Natural killer cell (primary cell): ENCODE measurements at regions not wholly inside any gene's neighbourhood (a gene's known extent, or its start where the extent isn't known, plus 50 kb on each side); places are given as distances from the start of the nearest gene placed in this dataset.

Experiments used
- ATAC-seq, 3 donors: fragments of 150-1000 bp in 2 of 3; fragments of 200-7000 bp in 1 of 3; cut with Tn5 transposase; 1 replicate in 1 of 3; 2 replicates in 2 of 3; pipeline ENCODE4 v1.10.0; 2021; ENCODE audit warnings: mild to moderate bottlenecking in 2 of 3, moderate library complexity in 2 of 3
- DNase-seq, 2 donors: peaks; one replicate each; pipeline versions ENCODE4 v3.0.0 to v3.0.0-alpha.2; 2013 to 2021; ENCODE audit warnings: mixed read lengths in 1 of 2
- H3K27ac ChIP-seq: one replicate; pipeline ENCODE4 v1.5.1; 2013; ENCODE audit warnings: mild to moderate bottlenecking, low read length
- H3K27me3 ChIP-seq: one replicate; pipeline ENCODE4 v1.6.1; 2013; ENCODE audit warnings: low read length; ENCODE audit not compliant: control insufficient read depth, insufficient read depth
- H3K36me3 ChIP-seq: one replicate; pipeline ENCODE4 v1.6.1; 2013; ENCODE audit warnings: low read length; ENCODE audit not compliant: control insufficient read depth, insufficient read depth
- H3K4me1 ChIP-seq: one replicate; pipeline ENCODE4 v1.6.1; 2013; ENCODE audit warnings: low read length; ENCODE audit not compliant: control insufficient read depth, insufficient read depth
- H3K4me3 ChIP-seq: one replicate; pipeline ENCODE4 v1.5.1; 2013; ENCODE audit warnings: low read length
- H3K9me3 ChIP-seq: one replicate; pipeline ENCODE4 v1.6.1; 2013; ENCODE audit warnings: low read length; ENCODE audit not compliant: control insufficient read depth, insufficient read depth
- H3K27ac Mint-ChIP-seq, 2 donors: one replicate each; pipeline ENCODE4 v1.8.0; 2022; ENCODE audit warnings: mild to moderate bottlenecking in 2 of 2, mixed read lengths in 2 of 2, moderate library complexity in 1 of 2
- H3K27me3 Mint-ChIP-seq, 2 donors: one replicate each; pipeline ENCODE4 v1.8.0; 2022; ENCODE audit warnings: low read depth in 2 of 2, mixed read lengths in 2 of 2
- H3K36me3 Mint-ChIP-seq: one replicate; pipeline ENCODE4 v1.8.0; 2022; ENCODE audit warnings: mixed read lengths
- H3K4me1 Mint-ChIP-seq, 2 donors: one replicate each; pipeline ENCODE4 v1.8.0; 2022; ENCODE audit warnings: mixed read lengths in 2 of 2
- H3K4me3 Mint-ChIP-seq: one replicate; pipeline ENCODE4 v1.8.0; 2022; ENCODE audit warnings: mild to moderate bottlenecking, moderate library complexity, mixed read lengths
- H3K9me3 Mint-ChIP-seq, 2 donors: one replicate each; pipeline ENCODE4 v1.8.0; 2022; ENCODE audit warnings: mixed read lengths in 2 of 2
- CTCF ChIP-seq: fragments of 200-600 bp; IDR thresholded peaks from one replicate; pipeline ENCODE4 v1.8.0; 2022; ENCODE audit warnings: antibody characterized with exemption
- WGBS: methylation state at CpG from one replicate; pipeline ENCODE4 v1.1.7; 2013; ENCODE audit warnings: missing lambda C conversion rate; ENCODE audit not compliant: insufficient coverage; 5-methylcytosine and 5-hydroxymethylcytosine counted together
- intact Hi-C: fragments of 100-400 bp; cut with micrococcal nuclease; formaldehyde crosslinking; loops from one replicate; pipeline ENCODE4 v1.14.2; 2022

GRCh38 chr6:141724731-141725130, 408.0 kb upstream of the GJE1 start:
- Mint-ChIP-seq H3K4me1 (no peaks in the 10 kb centered on the region), H3K27me3 (no peaks in the 10 kb centered on the region), H3K4me3 (no peak overlapping the region), H3K9me3 (peaks cover 5 to 8% of the 10 kb centered on the region in 2 donors), H3K27ac (no peak overlapping the region), H3K36me3 (no peaks in the 10 kb centered on the region)
- H3K36me3 ChIP-seq, result no peaks in the 10 kb centered on the region
- no peak overlapping the region for H3K4me3 ChIP-seq
- ATAC-seq, result no peak
- intact Hi-C loops, result no loop called here
- no peak for DNase-seq
- no peak for TF ChIP-seq CTCF
- WGBS, result no CpG with 5 or more reads among the region's 1 CpG
- no peaks in the 10 kb centered on the region for H3K4me1 ChIP-seq
- no peaks in the 10 kb centered on the region for H3K9me3 ChIP-seq
- H3K27ac ChIP-seq, result no peak overlapping the region
- no peaks in the 10 kb centered on the region for H3K27me3 ChIP-seq

- WGBS, result 80% methylated on average over 4 of the region's 5 CpGs
- Mint-ChIP-seq H3K9me3 (peaks cover 2 to 13% of the 10 kb centered on the region in 2 donors), H3K4me3 (no peak overlapping the region), H3K27me3 (no peaks in the 10 kb centered on the region), H3K27ac (no peak overlapping the region), H3K36me3 (no peaks in the 10 kb centered on the region), H3K4me1 (no peaks in the 10 kb centered on the region)
- no peaks in the 10 kb centered on the region for H3K4me1 ChIP-seq
- H3K4me3 ChIP-seq, result no peak overlapping the region
- DNase-seq, result no peak
- no peaks in the 10 kb centered on the region for H3K36me3 ChIP-seq
- no peak for ATAC-seq
- H3K27me3 ChIP-seq, result no peaks in the 10 kb centered on the region
- intact Hi-C loops, result no loop called here
- no peaks in the 10 kb centered on the region for H3K9me3 ChIP-seq
- no peak overlapping the region for H3K27ac ChIP-seq
- TF ChIP-seq CTCF, result no peak
Observed at GRCh38 chr6:141719476-141719875, 413.2 kb upstream of the GJE1 start.

GRCh38 chr6:141705431-141705830, 427.3 kb upstream of the GJE1 start:
- H3K27ac Mint-ChIP-seq, result no peak overlapping the region
- TF ChIP-seq CTCF, result no peak
- peaks cover 0 to 14% of the 10 kb centered on the region in 2 donors for H3K9me3 Mint-ChIP-seq
- Histone ChIP-seq H3K9me3 (no peaks in the 10 kb centered on the region), H3K4me3 (no peak overlapping the region), H3K27me3 (no peaks in the 10 kb centered on the region), H3K4me1 (no peaks in the 10 kb centered on the region), H3K36me3 (no peaks in the 10 kb centered on the region), H3K27ac (no peak overlapping the region)
- no peaks in the 10 kb centered on the region for H3K4me1 Mint-ChIP-seq
- WGBS, result 88% methylated on average over 2 of the region's 3 CpGs
- no peak overlapping the region for H3K4me3 Mint-ChIP-seq
- H3K27me3 Mint-ChIP-seq, result no peaks in the 10 kb centered on the region
- H3K36me3 Mint-ChIP-seq, result no peaks in the 10 kb centered on the region
- intact Hi-C loops, result no loop called here
- ATAC-seq (no peak), DNase-seq (no peak)

- Mint-ChIP-seq H3K36me3 (no peaks in the 10 kb centered on the region), H3K9me3 (peaks cover 0 to 14% of the 10 kb centered on the region in 2 donors), H3K4me1 (no peaks in the 10 kb centered on the region), H3K4me3 (no peak overlapping the region), H3K27me3 (no peaks in the 10 kb centered on the region), H3K27ac (no peak overlapping the region)
- WGBS, result 100% methylated on average over 1 of the region's 1 CpG
- H3K27me3 ChIP-seq, result no peaks in the 10 kb centered on the region
- DNase-seq, result no peak
- H3K4me1 ChIP-seq, result no peaks in the 10 kb centered on the region
- H3K36me3 ChIP-seq, result no peaks in the 10 kb centered on the region
- intact Hi-C loops, result no loop called here
- ATAC-seq, result no peak
- no peak overlapping the region for H3K27ac ChIP-seq
- no peak for TF ChIP-seq CTCF
- H3K4me3 ChIP-seq, result no peak overlapping the region
- no peaks in the 10 kb centered on the region for H3K9me3 ChIP-seq
Observed at GRCh38 chr6:141704151-141704550, 428.6 kb upstream of the GJE1 start.
